ENCODE measurements at regions not wholly inside any gene's neighbourhood (a gene's known extent, or its start where the extent isn't known, plus 50 kb on each side); places are given as distances from the start of the nearest gene placed in this dataset.

- TF ChIP-seq CTCF (IDR thresholded peaks at IDR 0.05; ENCODE audit: low read depth, low read length) (no peak), EZH2phosphoT487 (IDR thresholded peaks at IDR 0.05; ENCODE audit: low read depth) (no peak)
Observed at GRCh38 chr2:71891155-71891554, 256.5 kb downstream of the CYP26B1 start.
